ENCODE measurements at regions not wholly inside any gene's neighbourhood (a gene's known extent, or its start where the extent isn't known, plus 50 kb on each side); places are given as distances from the start of the nearest gene placed in this dataset.

- H3K27ac Mint-ChIP-seq (ENCODE audit: unreplicated experiment): no peak overlapping the region
- DNase-seq (ENCODE audit: low spot score): no peak
- no peaks in the 10 kb centered on the region for H3K36me3 Mint-ChIP-seq (ENCODE audit: low read depth)
These were observed 125.5 kb downstream of the ANKRD60 start for GRCh38 chr20:58102744-58103516.

DNA sequence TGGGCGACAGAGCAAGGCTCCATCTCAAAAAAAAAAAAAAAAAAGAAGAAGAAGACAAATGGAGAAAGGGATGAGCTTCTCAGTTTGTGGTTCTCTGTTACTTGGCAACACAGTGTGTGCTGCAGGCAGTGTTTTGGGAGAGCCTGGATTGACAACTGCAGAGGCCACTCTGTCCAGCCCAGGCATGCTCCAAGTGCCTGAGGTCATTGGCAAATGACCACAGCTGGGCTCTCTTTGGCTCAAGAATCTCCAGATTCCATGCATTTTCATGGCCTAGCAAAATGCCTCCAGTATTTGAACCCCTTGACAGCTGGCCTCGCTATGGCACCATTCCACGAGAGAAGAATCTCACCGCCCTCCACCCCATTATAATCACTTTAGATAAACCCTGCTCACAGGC lies 126.2 kb downstream of the ANKRD60 start:
- TF ChIP-seq CTCF (IDR thresholded peaks at IDR 0.05): no peak
- Mint-ChIP-seq H3K27ac (ENCODE audit: unreplicated experiment) (no peak overlapping the region), H3K4me1 (ENCODE audit: low read depth) (peaks cover 7% of the 10 kb centered on the region), H3K9me3 (ENCODE audit: low read depth) (peaks cover 8% of the 10 kb centered on the region), H3K36me3 (ENCODE audit: low read depth) (no peaks in the 10 kb centered on the region), H3K4me3 (ENCODE audit: unreplicated experiment) (no peak overlapping the region), H3K27me3 (ENCODE audit: low read depth) (peaks cover 4% of the 10 kb centered on the region)
- DNase-seq (ENCODE audit: low spot score): no peak

More at GRCh38 chr20:58102744-58103516, 125.5 kb downstream of the ANKRD60 start:
- peaks cover 1% of the 10 kb centered on the region for H3K27me3 Mint-ChIP-seq (ENCODE audit: low read depth)
- no peak overlapping the region for H3K4me3 Mint-ChIP-seq (ENCODE audit: unreplicated experiment)
- TF ChIP-seq CTCF (IDR thresholded peaks at IDR 0.05): no peak
- H3K4me1 Mint-ChIP-seq (ENCODE audit: low read depth): peaks cover 7% of the 10 kb centered on the region
- H3K9me3 Mint-ChIP-seq (ENCODE audit: low read depth): peaks cover 8% of the 10 kb centered on the region

DNA sequence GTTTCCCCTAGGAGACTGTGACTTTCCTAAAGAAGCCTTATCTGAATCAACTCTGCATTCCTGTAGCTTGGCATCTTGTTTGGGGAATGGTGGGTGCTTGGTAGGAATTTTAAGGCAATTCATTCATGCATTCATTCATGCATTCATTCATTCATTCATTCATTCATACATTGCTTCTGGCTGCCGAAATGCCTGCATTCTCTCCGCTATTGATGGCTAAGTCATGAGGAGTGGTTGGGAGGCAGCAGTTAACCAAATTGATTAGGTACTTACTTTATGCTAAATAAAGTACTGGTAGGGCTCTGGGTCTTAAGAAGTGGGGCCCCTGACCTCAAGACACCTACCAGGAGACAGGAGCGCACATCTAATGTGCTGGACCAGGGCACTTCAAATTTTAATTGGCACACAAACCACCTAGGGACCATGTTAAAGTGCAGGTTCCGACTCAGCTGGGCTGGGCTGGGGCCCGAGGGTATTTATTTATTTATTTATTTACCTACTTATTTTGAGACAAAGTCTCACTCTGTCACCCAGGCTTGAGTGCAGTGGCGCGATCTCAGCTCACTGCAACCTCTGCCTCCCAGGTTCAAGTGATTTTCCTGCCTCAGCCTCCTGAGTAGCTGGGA lies 127.6 kb downstream of the ANKRD60 start:
- no peak for DNase-seq (ENCODE audit: low spot score)
- Mint-ChIP-seq H3K36me3 (ENCODE audit: low read depth) (no peaks in the 10 kb centered on the region), H3K9me3 (ENCODE audit: low read depth) (peaks cover 6% of the 10 kb centered on the region), H3K4me3 (ENCODE audit: unreplicated experiment) (no peak overlapping the region), H3K27ac (ENCODE audit: unreplicated experiment) (no peak overlapping the region), H3K4me1 (ENCODE audit: low read depth) (peaks cover 7% of the 10 kb centered on the region), H3K27me3 (ENCODE audit: low read depth) (peaks cover 4% of the 10 kb centered on the region)
- TF ChIP-seq CTCF (IDR thresholded peaks at IDR 0.05): no peak

DNA sequence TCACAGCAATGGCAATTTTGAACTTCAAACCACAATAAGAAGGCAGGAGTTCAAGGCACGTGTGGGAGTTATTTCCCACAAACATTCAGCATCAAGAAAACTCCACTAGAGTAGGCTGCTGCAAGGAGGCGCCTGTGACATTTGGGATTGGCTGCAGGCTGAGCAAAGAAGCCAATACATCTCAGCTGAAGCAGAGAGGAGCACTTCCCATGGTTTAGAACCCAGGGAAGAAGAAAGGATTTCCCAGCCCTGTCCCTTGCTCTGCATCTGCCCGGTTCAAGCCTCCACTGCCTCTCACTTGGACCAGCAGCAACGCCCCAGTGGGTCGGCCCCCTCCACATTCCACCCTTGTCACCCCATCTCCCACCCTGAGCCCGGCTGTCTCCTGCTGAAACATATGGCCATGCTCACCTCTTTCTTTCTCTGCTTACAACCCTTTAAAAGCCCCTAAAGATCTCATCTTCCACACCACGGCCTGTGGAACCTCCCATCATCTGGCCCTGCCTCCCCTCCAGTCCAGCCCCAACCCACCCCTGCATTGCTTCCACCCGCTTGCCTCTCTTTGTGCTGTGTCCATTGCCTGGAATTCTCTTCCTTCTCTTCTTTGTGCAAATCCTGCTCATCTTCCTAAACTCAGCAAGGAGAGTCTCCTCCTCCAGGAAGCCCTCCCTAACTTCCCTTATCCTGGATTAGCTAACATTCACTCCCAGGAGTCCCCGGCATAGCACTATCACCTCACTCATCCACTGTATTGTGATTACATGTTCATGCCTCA lies 128.3 kb downstream of the ANKRD60 start:
- no peaks in the 10 kb centered on the region for H3K36me3 Mint-ChIP-seq (ENCODE audit: low read depth)
- peaks cover 4% of the 10 kb centered on the region for H3K27me3 Mint-ChIP-seq (ENCODE audit: low read depth)
- DNase-seq (ENCODE audit: low spot score): no peak
- no peak overlapping the region for H3K27ac Mint-ChIP-seq (ENCODE audit: unreplicated experiment)
- H3K9me3 Mint-ChIP-seq (ENCODE audit: low read depth): no peaks in the 10 kb centered on the region
- H3K4me3 Mint-ChIP-seq (ENCODE audit: unreplicated experiment): no peak overlapping the region
- peaks cover 7% of the 10 kb centered on the region for H3K4me1 Mint-ChIP-seq (ENCODE audit: low read depth)
- TF ChIP-seq CTCF (IDR thresholded peaks at IDR 0.05): no peak

GRCh38 chr20:58099291-58099935 lies 129.0 kb downstream of the ANKRD60 start:
- Mint-ChIP-seq H3K4me1 (ENCODE audit: low read depth) (peaks cover 7% of the 10 kb centered on the region), H3K27me3 (ENCODE audit: low read depth) (peaks cover 4% of the 10 kb centered on the region), H3K4me3 (ENCODE audit: unreplicated experiment) (no peak overlapping the region), H3K9me3 (ENCODE audit: low read depth) (no peaks in the 10 kb centered on the region), H3K36me3 (ENCODE audit: low read depth) (no peaks in the 10 kb centered on the region), H3K27ac (ENCODE audit: unreplicated experiment) (no peak overlapping the region)
- no peak for DNase-seq (ENCODE audit: low spot score)
- TF ChIP-seq CTCF (IDR thresholded peaks at IDR 0.05): no peak

Measured in chondrocyte (in vitro differentiated cells).